ENCODE measurements at regions not wholly inside any gene's neighbourhood (a gene's known extent, or its start where the extent isn't known, plus 50 kb on each side); places are given as distances from the start of the nearest gene placed in this dataset.

DNA sequence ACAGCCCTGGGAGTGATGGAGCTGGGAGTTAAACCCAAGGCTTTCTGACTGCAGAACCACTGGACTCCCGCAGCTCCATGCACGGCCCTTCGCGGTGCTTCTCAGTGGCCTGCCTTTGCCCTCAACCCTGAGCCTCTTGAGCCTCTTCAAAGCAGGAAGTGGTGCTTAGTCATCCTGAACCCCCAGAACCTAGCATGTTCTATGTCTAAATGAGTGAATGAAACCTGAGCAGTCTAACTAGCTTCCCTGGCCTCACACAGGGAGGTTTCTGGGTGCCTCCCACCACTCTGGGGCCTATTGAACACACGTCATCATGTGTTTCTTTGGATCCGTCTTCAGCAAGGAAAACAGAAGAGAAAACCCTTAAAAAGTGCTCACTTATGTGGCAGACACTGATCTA, 117.9 kb upstream of the SFSWAP start:
- TF ChIP-seq POLR2A (IDR thresholded peaks at IDR 0.05) = no peak
- TF ChIP-seq, protein P1, sequence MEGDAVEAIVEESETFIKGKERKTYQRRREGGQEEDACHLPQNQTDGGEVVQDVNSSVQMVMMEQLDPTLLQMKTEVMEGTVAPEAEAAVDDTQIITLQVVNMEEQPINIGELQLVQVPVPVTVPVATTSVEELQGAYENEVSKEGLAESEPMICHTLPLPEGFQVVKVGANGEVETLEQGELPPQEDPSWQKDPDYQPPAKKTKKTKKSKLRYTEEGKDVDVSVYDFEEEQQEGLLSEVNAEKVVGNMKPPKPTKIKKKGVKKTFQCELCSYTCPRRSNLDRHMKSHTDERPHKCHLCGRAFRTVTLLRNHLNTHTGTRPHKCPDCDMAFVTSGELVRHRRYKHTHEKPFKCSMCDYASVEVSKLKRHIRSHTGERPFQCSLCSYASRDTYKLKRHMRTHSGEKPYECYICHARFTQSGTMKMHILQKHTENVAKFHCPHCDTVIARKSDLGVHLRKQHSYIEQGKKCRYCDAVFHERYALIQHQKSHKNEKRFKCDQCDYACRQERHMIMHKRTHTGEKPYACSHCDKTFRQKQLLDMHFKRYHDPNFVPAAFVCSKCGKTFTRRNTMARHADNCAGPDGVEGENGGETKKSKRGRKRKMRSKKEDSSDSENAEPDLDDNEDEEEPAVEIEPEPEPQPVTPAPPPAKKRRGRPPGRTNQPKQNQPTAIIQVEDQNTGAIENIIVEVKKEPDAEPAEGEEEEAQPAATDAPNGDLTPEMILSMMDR (IDR thresholded peaks at IDR 0.05) = no peak

Data from adrenal gland (tissue), 5 donors.